Fibroblast of skin of left quadriceps (primary cell): ENCODE measurements at regions not wholly inside any gene's neighbourhood (a gene's known extent, or its start where the extent isn't known, plus 50 kb on each side); places are given as distances from the start of the nearest gene placed in this dataset.

Experiments
- DNase-seq, 2 experiments: peaks; one replicate each; pipeline ENCODE4 v3.0.0-alpha.2; 2013; ENCODE audit warnings: low read depth in 2 of 2

DNA sequence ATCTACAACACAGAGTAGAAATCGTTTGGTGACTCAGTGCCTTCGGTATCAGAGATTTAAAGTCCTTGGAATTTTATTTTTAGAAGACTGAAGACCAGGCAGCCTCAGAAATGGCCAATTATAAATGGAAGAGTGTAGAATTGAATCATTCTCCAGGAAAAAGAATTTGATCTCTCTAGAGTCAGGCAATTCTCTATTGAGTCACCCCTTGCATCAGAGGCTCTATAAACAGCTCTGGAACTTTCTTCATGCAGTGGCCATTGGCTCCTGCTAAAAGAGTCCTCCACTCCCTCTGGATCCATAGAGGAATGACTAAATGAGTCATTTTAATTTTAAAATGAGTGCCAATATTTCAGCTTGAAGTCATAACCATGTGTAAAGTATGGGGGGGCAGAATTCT is 816.2 kb downstream of the TDRD15 start:
- peak; percentile 37 to 38 for DNase-seq

DNA sequence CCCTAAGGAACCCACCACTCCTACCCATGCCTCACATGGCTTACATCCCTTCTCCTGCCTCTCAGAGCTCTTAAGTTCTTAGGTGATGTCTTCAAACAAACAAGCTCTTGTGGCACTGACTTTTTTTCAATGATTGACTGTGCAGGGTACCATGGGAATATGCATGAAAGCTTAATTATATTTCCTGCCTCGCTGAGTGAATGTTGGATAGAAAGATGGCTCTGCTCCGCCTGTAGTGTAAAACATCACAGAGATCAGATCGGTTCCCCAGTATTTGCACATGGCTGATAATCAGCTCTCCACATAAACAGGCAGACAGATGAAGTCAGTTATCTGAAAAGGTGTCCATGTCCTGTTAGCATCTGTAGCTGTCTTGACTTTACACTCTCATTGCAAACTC is 820.8 kb downstream of the TDRD15 start:
- no peak for DNase-seq

DNA sequence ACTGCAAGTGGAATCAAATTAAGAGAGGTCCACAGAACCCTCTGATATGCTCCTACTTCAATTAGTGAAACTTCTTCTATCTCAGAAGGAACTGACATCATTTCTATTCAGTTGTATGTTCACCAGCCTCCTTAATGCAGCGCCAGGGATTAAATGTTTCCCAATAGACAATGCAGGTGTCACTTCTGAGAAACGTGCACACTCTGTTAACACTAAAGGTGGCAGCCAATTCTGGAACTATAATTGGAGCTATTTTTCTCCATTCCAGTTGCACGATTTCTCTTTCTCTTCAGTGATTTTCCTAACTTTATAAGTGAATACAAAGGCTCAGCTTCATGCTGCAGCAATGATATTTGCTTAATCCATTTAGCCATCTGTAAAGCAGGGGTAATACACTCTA is 821.9 kb downstream of the TDRD15 start:
- DNase-seq, result no peak

DNA sequence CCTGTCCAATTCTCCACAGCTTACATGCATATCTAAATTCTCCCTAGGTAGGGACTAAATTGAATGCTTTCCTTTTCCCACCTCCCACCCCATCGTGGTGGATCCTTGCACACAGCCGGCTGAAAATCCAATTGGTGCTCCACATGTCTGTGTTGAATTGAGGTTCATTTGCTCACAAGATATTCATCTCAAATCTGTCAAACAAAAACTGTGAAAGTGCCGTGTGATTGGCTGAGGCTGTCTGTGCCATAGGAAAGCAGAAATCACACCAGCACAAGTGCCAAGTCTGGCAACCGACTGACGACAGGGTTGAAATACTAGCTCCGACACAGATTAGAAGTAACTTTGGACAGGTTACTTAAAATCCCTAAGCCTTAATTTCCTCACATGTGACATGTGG is 823.3 kb downstream of the TDRD15 start:
- no peak for DNase-seq

DNA sequence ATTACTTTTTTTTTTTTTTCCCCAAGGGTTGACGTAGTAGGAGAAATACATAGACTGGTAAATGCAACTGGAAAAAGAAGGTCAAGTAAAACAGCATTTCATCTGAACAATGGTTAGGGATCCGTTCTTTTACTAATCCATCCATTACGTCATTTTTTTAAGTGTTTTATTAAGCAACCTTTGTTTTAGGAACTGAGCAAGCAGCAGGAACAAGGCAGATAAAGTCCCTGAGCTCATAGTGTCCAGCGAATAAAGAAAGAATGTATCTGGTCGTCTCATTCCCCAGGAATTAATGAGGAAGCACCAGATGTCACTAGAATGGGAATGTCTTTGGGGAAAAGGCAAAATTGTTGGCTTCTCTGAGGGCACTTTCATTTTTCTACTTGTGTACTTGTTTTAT is 842.4 kb downstream of the TDRD15 start:
- peak in 1 of 2 experiments; percentile 2 for DNase-seq

DNA sequence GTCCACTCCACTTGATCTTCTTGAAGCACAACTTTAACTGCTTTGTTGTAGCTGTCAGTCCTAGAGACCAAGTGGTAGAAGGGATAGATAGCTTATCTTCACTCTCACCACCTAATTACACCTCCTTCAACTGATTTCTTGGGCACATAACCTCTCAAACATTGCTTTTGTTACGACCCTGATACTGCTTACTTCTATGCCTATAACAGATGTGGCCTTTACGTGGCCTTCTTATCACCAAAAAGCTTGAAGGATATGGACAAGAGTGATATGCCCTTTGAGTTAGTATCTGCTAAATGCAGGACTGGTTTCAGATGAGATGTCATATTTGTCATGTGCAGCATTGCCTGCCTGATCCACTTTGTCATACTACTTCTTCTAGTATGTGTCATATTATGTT is 847.2 kb downstream of the TDRD15 start:
- no peak for DNase-seq

DNA sequence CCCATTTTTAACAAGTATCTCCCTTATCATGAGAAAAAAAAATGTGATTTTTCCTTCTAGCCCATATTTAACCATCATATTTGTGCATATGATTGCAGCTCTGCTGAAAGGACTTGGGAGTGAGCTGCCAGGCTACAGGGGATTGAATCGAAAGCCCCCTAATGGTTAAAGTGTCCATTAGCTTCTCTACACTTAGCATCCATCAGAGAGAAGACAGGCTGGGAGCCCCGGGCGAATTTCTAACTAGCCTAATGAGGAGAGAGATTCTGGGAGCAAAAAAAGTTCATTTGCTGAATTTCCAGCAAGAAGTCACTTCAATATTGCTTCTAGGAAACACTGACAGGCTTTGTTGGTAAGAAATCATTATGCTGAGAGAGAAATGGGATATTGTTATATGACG is 848.8 kb downstream of the TDRD15 start:
- no peak for DNase-seq

DNA sequence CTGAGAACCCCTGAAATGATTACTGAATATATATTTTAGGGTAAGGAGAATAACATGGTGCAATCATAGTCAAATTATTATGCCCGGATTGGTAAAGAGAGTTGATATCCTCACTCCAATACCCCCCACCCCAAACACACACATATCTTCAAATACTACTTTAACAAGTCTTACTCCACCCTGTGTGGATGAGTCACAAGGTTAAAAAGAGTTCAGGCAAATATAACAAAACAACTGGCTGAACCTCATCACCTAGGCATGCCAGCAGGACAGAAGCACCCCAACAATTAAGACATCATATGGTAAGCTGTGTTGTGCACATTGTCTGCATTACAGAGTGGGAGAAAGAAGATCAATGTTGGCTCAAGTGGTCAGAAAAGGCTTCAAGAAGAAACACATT is 857.4 kb downstream of the TDRD15 start:
- no peak for DNase-seq

DNA sequence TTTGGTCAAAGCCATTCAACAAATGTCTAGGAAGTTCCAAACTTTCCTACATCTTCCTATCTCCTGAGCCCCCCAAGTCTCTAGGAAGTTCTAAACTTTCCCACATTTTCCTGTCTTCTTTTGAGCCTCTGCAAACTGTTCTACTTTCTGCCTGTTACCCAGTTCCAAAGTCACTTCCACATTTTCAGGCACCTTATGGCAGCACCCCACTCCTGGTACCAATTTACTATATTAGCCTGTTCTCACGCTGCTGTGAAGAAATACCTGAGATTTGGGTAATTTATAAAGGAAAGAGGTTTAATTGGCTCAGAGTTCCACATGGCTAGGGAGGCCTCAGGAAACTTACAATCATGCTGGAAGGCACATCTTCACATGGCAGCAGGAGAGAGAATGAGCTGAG is 869.2 kb downstream of the TDRD15 start:
- no peak for DNase-seq

DNA sequence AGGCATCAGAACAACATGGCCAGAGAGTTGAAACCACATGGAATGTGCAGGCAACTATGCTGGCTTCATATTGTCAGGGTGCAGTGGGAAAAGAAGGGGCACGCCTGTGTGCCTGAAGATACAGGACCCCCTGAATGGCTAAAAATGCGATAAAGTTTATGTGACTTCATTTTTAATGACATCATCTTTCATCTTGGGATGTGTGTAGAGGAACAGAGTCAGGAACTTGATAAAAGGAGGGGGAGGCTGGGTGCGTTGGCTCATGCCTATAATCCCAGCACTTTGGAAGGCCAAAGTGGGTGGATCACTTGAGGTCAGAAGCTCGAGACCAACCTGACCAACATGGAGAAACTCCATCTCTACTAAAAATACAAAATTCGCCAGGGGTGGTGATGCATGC is 872.6 kb downstream of the TDRD15 start:
- no peak for DNase-seq

DNA sequence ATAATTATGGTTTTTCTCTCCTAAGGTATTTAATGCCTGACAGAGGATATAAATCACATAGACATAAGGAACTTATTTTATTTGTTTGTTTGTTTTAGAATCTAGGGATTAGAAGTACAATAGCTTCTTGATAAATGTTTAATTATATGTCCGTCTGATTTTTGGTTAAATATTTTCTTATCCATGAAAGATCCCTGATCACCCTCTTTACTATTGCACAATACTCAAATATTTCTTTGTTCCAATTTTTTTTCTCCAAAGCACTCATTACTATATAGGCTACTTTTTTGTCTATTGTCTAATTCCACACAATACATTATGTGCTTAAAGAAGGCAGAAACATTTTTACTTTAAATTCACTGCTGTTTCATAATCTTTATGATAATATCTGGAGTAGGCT is 875.8 kb downstream of the TDRD15 start:
- DNase-seq, result no peak

DNA sequence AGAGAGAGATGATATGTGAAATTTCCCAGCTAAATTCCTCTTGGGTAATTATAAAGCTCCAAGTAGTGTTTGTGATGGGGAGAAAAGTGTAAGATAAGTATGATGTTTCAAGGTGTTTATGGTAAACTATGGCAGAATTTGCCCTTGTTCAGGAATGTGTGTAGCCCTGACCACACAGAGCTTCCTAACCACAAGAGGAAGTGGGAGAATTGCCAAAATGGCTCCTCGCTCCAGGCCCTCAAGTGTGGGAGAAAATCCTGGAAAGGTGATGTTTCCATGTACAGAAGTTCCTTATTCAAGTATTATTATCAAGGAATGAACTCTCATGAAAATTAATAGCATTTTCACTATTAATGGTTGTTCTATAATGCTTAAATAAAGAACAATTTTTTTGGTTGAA is 878.3 kb downstream of the TDRD15 start:
- no peak for DNase-seq

DNA sequence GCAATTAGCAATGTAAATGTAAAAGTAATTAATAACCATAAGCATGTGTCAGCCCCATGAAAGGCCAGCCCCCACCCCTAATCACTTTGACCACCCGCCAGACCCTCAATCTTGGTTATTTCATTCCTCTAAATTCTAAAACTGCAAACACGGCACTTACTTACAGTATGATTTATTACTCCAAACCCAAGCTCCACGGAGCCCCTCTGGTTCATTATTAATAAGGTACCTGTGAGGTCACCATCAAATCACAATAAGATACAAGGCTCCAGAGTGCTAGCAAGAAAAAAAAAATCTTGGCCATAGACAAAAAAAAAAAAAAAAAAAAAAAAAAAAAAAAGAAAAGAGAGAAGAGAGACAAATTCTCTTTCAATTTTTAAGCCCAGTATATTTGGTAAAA is 879.5 kb downstream of the TDRD15 start:
- DNase-seq, result no peak

DNA sequence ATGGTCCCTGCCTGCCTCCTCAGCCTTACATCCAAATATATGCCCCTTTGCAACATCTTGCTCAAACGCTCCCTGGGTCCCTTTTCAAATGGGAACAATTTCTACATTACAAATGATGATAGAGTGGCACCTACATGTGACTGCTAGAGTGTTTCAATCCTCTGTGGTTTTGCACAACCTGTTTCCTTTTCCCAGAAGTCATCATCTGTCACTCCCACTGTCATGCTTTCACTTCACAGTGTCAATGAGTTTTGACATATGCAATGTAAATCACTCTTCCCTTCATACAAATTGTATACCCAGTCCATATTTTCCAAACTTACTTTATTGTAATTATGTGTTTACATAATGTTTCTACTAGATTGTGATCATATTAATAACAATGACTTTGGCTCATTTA is 887.3 kb downstream of the TDRD15 start:
- no peak for DNase-seq

DNA sequence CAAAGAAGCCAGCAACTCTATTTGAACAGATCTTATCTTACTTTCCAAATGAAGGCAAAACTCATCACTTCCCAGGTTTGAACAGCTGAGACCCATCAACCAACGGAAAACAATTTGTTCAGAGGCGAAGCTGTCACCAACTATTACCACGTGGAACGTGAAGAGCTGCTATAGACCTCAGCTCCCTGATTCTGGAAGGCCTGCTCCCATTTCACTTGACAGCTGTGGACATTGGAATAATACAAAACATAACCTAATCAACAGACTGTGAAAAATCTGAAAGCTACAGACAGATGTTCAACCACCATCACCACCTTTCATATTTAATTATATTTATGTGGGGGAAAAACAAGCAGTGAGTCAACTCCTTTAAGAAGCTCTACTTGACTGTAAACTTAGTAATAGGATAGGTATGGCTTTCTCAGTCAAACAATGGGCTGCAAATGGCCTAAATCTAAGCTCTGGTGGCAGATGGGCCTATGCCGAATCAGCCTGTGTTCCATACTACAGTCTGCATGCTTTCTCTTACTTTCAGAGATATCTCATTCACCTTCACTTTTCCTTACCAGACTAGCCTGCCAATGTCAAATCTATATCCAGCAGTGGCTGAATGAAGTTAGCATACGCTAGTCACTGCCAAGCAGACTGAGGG is 896.4 kb downstream of the TDRD15 start:
- DNase-seq, result no peak

DNA sequence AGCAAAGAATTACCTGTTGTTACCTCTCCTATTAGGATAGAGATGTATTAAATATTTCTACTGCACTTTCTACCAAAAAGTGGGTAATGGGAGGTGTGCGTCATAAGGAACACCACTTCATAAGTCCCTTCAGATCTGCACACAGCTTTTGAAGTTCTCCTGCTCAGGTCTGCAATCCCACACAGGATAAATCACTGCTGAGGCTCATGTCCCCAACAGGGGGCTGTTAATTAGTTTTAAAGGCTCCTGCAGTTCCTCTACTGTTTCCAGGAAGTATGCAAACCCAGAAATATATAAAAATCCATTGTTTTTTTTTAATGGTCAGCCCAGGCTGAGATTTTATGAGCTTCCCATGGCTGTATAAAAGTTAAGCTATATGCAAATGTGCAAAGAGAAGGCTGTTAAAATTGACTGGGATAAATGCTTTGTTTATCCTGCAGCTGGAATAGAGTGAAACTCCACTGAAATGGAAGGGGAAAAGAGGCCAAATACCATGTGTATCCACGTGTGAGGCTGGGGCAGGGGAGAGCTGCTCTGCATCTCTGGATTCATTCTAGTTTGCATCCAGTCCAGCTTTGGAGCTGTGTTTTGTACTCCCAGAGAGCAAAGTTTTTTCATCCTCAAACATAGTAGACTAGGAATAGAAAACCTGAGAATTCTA is 903.7 kb downstream of the TDRD15 start:
- DNase-seq, result no peak

DNA sequence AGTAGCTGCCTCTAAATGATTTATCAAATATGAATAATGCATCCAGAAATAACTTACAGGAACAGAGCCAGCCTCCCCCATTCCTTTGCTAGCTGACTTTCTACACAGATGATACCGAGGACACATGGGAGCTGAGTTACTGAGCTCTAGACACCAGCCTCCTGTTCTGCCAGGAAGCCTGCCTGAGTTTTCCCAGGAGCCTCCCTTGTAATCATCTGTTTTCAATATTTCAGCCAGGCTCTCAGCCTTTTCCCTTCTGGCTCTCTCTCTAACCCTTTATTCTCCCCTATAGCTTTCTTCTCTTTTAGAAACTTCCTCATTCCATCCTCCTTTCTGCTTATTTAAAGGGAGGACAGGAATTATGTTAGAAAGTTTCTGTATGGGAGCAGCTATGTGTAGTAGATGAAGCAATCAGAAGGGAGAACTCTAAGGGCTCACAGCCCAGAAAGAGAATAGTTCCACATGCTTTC is 911.6 kb downstream of the TDRD15 start:
- DNase-seq, result peak; percentile 48 to 56

DNA sequence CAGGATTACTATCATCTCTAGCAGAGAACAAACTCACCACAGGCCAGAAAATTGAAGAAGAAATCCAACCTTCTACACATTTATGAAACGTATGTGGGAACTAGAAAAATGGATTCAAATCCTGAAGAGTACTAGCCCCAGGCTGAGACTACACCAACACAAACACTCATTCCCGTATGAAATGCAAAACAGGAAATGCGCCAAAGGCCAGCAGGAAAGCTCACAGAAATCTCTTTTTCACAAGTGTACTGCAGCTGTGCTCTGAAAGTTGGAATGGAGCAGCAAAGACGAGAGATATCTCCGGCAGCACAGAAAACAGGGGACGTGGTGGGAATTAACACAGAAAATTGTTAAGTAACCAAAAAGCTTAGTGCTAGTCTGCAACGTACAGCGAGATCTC is 913.5 kb downstream of the TDRD15 start:
- no peak for DNase-seq

DNA sequence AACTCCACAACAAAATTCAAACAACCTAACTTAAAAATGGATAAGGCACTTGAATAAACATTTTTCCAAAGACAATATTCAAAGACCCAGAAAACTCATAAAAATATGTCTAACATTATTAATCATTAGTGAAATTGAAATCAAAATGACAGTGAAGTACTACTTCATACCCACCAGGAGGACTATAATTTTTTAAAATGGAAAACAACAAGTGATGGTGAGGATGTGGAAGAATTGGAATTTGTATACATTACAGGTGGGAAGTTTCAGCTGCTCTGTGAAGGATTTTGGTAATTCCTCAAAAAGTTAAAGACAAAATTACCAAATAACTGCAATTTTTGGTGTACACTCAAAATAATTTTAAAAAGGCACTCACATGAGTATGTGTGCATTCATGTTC is 920.0 kb downstream of the TDRD15 start:
- DNase-seq, result no peak

DNA sequence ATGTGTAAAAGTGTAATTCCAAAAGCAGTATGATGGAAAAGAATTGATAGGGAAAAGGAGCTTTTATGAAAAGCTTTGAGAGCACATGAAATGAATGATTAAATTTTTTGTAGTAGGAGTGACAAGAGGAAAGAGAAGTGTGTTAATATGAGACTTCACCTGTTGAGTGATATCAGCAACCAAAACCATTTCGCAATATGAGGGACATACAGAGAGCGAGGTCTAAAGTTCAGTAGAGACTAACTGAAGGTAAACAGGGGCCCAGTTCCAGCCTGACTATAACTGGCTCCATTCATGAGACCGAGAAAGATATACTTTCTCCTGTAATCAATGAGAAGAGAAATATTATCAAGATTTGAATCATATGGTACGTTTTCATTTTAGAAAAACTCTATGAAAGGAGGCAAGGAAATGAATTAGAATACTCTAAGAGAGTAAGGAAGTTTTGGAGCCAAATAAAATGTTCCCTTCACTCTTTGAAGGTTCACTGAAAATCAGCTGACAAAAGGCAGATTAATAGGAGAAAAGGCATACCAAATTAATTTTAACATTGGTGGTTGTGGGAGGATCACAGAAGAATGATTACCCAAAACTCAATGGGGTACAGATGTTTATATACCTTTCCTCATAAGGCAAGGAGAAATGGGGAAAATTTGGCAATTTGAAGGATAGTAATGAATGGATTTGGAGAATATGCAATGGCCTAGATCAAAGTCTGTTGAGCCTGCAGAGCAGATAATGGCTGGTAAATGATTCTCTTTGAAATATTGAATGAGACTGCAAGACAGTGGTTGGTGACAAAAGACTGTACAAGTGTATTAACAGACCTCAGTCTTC is 932.2 kb downstream of the TDRD15 start:
- no peak for DNase-seq

DNA sequence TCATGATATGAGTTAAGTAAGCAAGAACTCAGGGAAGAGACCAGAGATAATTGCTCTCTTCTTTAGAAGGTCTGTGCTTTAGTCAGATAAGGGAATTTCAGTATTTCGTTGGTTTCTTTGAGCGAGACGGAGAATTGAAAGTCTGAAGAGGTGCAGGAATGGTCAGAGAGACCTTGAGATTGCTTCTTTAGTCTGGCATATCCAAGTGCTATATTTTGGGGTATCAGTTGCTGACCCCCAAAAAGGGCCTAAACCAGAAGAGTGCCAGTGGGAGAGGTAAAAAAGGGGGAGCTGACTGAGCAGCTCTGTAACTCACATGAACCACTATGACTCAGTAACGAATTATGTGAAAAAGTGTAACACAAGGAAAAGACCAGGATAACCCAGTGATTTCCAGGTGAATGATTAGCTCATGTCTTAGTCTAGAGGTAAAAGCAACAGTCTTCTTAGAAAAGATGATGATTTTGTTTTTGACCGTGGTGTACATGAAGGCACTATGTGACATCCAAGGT is 932.9 kb downstream of the TDRD15 start:
- no peak for DNase-seq

DNA sequence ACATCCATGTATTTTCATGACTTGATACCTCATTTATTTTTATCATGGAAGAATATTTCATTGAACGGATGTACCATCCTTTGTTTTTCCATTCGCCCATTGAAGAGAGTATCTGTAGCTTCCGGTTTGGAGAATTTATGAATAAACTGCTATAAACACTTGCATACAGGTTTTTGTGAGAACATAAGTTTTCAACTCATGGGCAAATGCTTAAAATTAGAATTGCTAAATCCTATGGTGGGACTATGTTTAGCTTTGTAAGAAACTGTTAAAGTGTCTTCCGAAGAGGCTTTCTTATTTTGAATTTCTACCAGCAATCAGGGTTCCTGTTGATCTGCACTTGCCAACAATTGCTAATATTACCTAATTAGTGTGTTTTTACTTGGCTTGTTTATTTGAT is 938.9 kb downstream of the TDRD15 start:
- no peak for DNase-seq

DNA sequence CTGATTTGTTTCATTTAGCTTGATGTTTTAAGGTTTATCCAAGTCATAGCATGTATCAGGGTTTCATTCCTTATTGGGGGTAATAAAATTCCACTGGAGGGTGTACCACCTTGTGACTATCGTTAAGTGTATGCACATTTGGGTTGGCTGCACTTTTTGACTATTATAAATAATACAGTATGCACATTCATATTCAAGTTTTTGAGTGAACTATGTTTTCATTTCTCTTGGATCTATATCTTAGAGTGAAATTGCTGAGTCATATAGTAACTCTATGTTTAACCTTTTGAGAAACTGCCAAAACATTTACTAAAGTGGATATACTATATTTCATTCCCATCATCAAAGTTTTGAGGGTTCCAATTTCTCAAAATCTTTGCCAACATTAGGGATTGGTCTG is 952.7 kb downstream of the TDRD15 start:
- DNase-seq, result peak; percentile 40 to 42
